ENCODE measurements at regions not wholly inside any gene's neighbourhood (a gene's known extent, or its start where the extent isn't known, plus 50 kb on each side); places are given as distances from the start of the nearest gene placed in this dataset.

- Histone ChIP-seq H3K4me1 (ENCODE audit: control insufficient read depth in 1 of 2, insufficient read depth in 1 of 2, low read depth in 1 of 2, low read length in 1 of 2) (peaks cover 75% of the 10 kb centered on the region in 2 experiments), H3K27ac (peak overlapping the region; percentile 73), H3K27me3 (no peaks in the 10 kb centered on the region), H3K4me3 (ENCODE audit: low read depth in 1 of 2, low read length in 1 of 2) (no peak overlapping the region), H3K36me3 (no peaks in the 10 kb centered on the region), H3K9me3 (no peaks in the 10 kb centered on the region)
- TF ChIP-seq CTCF (IDR thresholded peaks at IDR 0.05), result no peak
Observed at GRCh38 chr6:2503816-2504494, 246.8 kb downstream of the MYLK4 start.

GRCh38 chr6:2502998-2503674, 247.6 kb downstream of the MYLK4 start:
- Histone ChIP-seq H3K27ac (peak overlapping the region; percentile 73), H3K9me3 (no peaks in the 10 kb centered on the region), H3K27me3 (no peaks in the 10 kb centered on the region), H3K4me3 (ENCODE audit: low read depth in 1 of 2, low read length in 1 of 2) (no peak overlapping the region), H3K36me3 (no peaks in the 10 kb centered on the region), H3K4me1 (ENCODE audit: control insufficient read depth in 1 of 2, insufficient read depth in 1 of 2, low read depth in 1 of 2, low read length in 1 of 2) (peaks cover 66 to 67% of the 10 kb centered on the region in 2 experiments)
- no peak for TF ChIP-seq CTCF (IDR thresholded peaks at IDR 0.05)

- no peak overlapping the region for H3K4me3 ChIP-seq (ENCODE audit: low read depth in 1 of 2, low read length in 1 of 2)
- no peaks in the 10 kb centered on the region for H3K27me3 ChIP-seq
- peaks cover 59% of the 10 kb centered on the region in 2 experiments for H3K4me1 ChIP-seq (ENCODE audit: control insufficient read depth in 1 of 2, insufficient read depth in 1 of 2, low read depth in 1 of 2, low read length in 1 of 2)
- H3K36me3 ChIP-seq, result no peaks in the 10 kb centered on the region
- H3K9me3 ChIP-seq, result no peaks in the 10 kb centered on the region
- TF ChIP-seq CTCF (IDR thresholded peaks at IDR 0.05), result no peak
- H3K27ac ChIP-seq, result peak overlapping the region; percentile 73
Observed at GRCh38 chr6:2502096-2502997, 248.4 kb downstream of the MYLK4 start.

GRCh38 chr6:2497922-2498623, 252.6 kb downstream of the MYLK4 start:
- Histone ChIP-seq H3K36me3 (no peaks in the 10 kb centered on the region), H3K4me3 (ENCODE audit: low read depth in 1 of 2, low read length in 1 of 2) (no peak overlapping the region), H3K4me1 (ENCODE audit: control insufficient read depth in 1 of 2, insufficient read depth in 1 of 2, low read depth in 1 of 2, low read length in 1 of 2) (peaks cover 24 to 28% of the 10 kb centered on the region in 2 experiments), H3K27ac (no peak overlapping the region), H3K9me3 (no peaks in the 10 kb centered on the region), H3K27me3 (no peaks in the 10 kb centered on the region)
- TF ChIP-seq CTCF (IDR thresholded peaks at IDR 0.05), result no peak

- no peak for TF ChIP-seq CTCF (IDR thresholded peaks at IDR 0.05)
Observed at GRCh38 chr6:2496291-2496690, 250.9 kb upstream of the GMDS start.

More at GRCh38 chr6:2496291-2496690, 250.9 kb upstream of the GMDS start:
- H3K36me3 ChIP-seq, result no peaks in the 10 kb centered on the region
- peaks cover 22 to 26% of the 10 kb centered on the region in 2 experiments for H3K4me1 ChIP-seq (ENCODE audit: control insufficient read depth in 1 of 2, insufficient read depth in 1 of 2, low read depth in 1 of 2, low read length in 1 of 2)
- H3K27me3 ChIP-seq, result no peaks in the 10 kb centered on the region
- H3K9me3 ChIP-seq, result no peaks in the 10 kb centered on the region
- no peak overlapping the region for H3K27ac ChIP-seq
- no peak overlapping the region for H3K4me3 ChIP-seq (ENCODE audit: low read depth in 1 of 2, low read length in 1 of 2)

All from neutrophil (primary cell).